PC-3 (cell line): ENCODE measurements at regions not wholly inside any gene's neighbourhood (a gene's known extent, or its start where the extent isn't known, plus 50 kb on each side); places are given as distances from the start of the nearest gene placed in this dataset.
A peak's percentile ranks its signal among the peaks of the same experiment; 100 is the strongest.

Experiments
- ATAC-seq: fragments of 200-7000 bp; cut with Tn5 transposase; 2 replicates; pipeline ENCODE4 v1.9.1; 2020; ENCODE audit warnings: mild to moderate bottlenecking, moderate library complexity
- BruUV-seq: library from RNA; stranded (reverse); fragments of 400-500 nt; replicated peaks from 2 replicates; lab custom pipeline; 2021; lab: Mats Ljungman, UMichigan
- CTCF ChIA-PET: fragments of 300-600 bp; sonication (Branson Sonifier 250); formaldehyde crosslinking; loops from one replicate; lab custom pipeline; 2022; ENCODE audit warnings: antibody characterized with exemption; lab: Charles Lee
- POLR2A ChIA-PET: fragments of 300-600 bp; sonication (Branson Sonifier 250); formaldehyde crosslinking; loops from one replicate; lab custom pipeline; 2022; ENCODE audit warnings: antibody characterized with exemption; ENCODE audit not compliant: unreplicated experiment; lab: Charles Lee
- DNase-seq: peaks from one replicate; pipeline ENCODE4 v3.0.0-alpha.2; 2015
- H2AFZ ChIP-seq: fragments of 300-600 bp; sonication (generic); 2 replicates; pipeline ENCODE4 v1.6.0; 2016; ENCODE audit warnings: antibody characterized with exemption, low read length
- H3F3A ChIP-seq: fragments of 300-600 bp; sonication (generic); one replicate; pipeline ENCODE4 v1.6.0; 2017; ENCODE audit warnings: antibody characterized with exemption, low read length, control low read depth, mild to moderate bottlenecking; ENCODE audit not compliant: unreplicated experiment
- H3K27ac ChIP-seq: fragments of 300-600 bp; sonication (generic); 2 replicates; pipeline ENCODE4 v1.5.1; 2016; ENCODE audit warnings: mild to moderate bottlenecking, low read length
- H3K27me3 ChIP-seq: fragments of 300-600 bp; sonication (generic); 2 replicates; pipeline ENCODE4 v1.6.1; 2016; ENCODE audit warnings: low read length, mixed read lengths
- H3K36me3 ChIP-seq: fragments of 300-600 bp; sonication (generic); 2 replicates; pipeline ENCODE4 v1.6.1; 2016; ENCODE audit warnings: low read depth, mixed run types, low read length, mixed read lengths
- H3K4me1 ChIP-seq: fragments of 300-600 bp; sonication (generic); 2 replicates; pipeline ENCODE4 v1.5.1; 2016; ENCODE audit warnings: low read length; ENCODE audit not compliant: insufficient read depth
- H3K4me2 ChIP-seq: fragments of 300-600 bp; sonication (generic); 2 replicates; pipeline ENCODE4 v1.6.0; 2016; ENCODE audit warnings: low read length
- H3K4me3 ChIP-seq: fragments of 300-600 bp; sonication (generic); 2 replicates; pipeline ENCODE4 v1.5.1; 2016; ENCODE audit warnings: mild to moderate bottlenecking, low read length, mixed read lengths
- H3K79me2 ChIP-seq: fragments of 300-600 bp; sonication (generic); 2 replicates; pipeline ENCODE4 v1.6.1; 2017; ENCODE audit warnings: low read length, mixed read lengths
- H3K9ac ChIP-seq: fragments of 300-600 bp; sonication (generic); 2 replicates; pipeline ENCODE4 v1.6.0; 2016; ENCODE audit warnings: mild to moderate bottlenecking, low read length
- H3K9me2 ChIP-seq: fragments of 300-600 bp; sonication (generic); replicated peaks from 2 replicates; pipeline ENCODE4 v1.6.1; 2016; ENCODE audit warnings: mixed run types, low read length, mixed read lengths
- H3K9me3 ChIP-seq: fragments of 300-600 bp; sonication (generic); 2 replicates; pipeline ENCODE4 v1.6.1; 2016; ENCODE audit warnings: low read length, mixed read lengths
- H4K20me1 ChIP-seq: fragments of 300-600 bp; sonication (generic); 2 replicates; pipeline ENCODE4 v1.6.1; 2016; ENCODE audit warnings: low read length, mixed read lengths
- EZH2 ChIP-seq: fragments of 300-600 bp; sonication (generic); IDR thresholded peaks from one replicate; pipeline ENCODE4 v1.6.1; 2017; ENCODE audit warnings: antibody characterized with exemption, mild to moderate bottlenecking, low read length; ENCODE audit not compliant: unreplicated experiment
- EZH2phosphoT487 ChIP-seq: fragments of 300-600 bp; sonication (generic); IDR thresholded peaks from 2 replicates; pipeline ENCODE4 v1.6.1; 2018; ENCODE audit warnings: mild to moderate bottlenecking, antibody characterized with exemption, low read length, borderline replicate concordance
- intact Hi-C: fragments of 100-400 bp; cut with micrococcal nuclease; formaldehyde crosslinking; loops from 2 replicates; pipeline ENCODE4 v1.9.0; 2023
- TF ChIP-seq, protein P1 (sequence below): fragments of 300-600 bp; sonication (generic); conservative IDR thresholded peaks from 2 replicates; pipeline ENCODE4 v1.5.1; 2017; ENCODE audit warnings: antibody characterized with exemption, low read depth, mild to moderate bottlenecking, low read length

DNA sequence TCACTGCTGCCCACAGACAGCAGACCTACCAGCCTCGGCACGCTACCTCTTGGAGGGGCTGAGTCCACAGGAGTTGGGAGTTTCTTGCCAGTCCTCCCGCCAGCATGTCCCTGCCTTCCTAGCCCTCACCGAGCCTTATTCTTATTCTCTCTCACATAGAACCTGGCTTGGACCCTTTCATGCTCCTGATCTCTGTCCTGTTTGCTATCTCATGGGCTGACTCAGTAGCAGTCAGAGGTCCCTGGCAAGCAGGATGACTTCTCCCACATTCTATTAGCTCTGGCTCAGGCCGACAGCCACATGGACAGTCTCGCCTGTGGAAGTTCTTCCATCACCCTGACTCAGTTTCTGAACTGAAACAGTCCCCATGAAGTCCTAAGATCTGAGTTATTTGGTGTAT, 79.5 kb upstream of the ADRA1D start:
- no peak for ATAC-seq

DNA sequence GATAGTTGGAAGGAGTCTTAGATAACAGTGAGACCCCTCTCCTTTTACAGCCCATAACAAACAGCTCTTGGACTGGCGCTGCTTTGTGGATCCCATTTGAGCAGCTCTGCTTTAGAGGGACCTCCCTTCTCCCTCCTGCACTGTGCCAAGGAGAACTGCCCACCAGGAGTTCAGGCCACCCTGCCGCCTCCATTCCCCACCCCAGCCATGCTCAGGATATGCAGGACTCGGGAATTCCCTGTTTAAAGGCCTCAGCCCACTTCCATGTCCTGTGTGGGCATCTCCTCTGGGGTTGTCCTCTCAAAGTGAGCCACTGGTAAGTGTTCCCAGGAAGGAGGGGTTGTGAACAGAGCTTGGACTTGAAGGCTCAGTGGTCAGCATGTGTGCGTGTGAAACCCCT, 78.9 kb upstream of the ADRA1D start:
- TF ChIP-seq, protein P1, sequence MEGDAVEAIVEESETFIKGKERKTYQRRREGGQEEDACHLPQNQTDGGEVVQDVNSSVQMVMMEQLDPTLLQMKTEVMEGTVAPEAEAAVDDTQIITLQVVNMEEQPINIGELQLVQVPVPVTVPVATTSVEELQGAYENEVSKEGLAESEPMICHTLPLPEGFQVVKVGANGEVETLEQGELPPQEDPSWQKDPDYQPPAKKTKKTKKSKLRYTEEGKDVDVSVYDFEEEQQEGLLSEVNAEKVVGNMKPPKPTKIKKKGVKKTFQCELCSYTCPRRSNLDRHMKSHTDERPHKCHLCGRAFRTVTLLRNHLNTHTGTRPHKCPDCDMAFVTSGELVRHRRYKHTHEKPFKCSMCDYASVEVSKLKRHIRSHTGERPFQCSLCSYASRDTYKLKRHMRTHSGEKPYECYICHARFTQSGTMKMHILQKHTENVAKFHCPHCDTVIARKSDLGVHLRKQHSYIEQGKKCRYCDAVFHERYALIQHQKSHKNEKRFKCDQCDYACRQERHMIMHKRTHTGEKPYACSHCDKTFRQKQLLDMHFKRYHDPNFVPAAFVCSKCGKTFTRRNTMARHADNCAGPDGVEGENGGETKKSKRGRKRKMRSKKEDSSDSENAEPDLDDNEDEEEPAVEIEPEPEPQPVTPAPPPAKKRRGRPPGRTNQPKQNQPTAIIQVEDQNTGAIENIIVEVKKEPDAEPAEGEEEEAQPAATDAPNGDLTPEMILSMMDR = no peak
- TF ChIP-seq EZH2phosphoT487 = no peak
- TF ChIP-seq EZH2 = no peak
- Histone ChIP-seq H3K9me2 (no peaks in the 10 kb centered on the region), H3K4me2 (no peak overlapping the region), H3F3A (no peaks in the 10 kb centered on the region), H3K27me3 (no peaks in the 10 kb centered on the region), H3K4me1 (peaks cover 10% of the 10 kb centered on the region; the same call in 1 of the 2 replicates), H3K36me3 (no peaks in the 10 kb centered on the region), H2AFZ (no peak overlapping the region), H3K4me3 (no peak overlapping the region), H3K27ac (no peak overlapping the region), H4K20me1 (no peaks in the 10 kb centered on the region), H3K79me2 (no peaks in the 10 kb centered on the region), H3K9me3 (no peaks in the 10 kb centered on the region), H3K9ac (no peak overlapping the region)
- no TSS peak for BruUV-seq
- POLR2A ChIA-PET = no interaction called here
- intact Hi-C loops = no loop called here
- DNase-seq (no peak), ATAC-seq (no peak)
- CTCF ChIA-PET = no interaction called here

More for the DNA sequence above, 79.5 kb upstream of the ADRA1D start:
- Histone ChIP-seq H3K9me3 (no peaks in the 10 kb centered on the region), H2AFZ (no peak overlapping the region), H3K4me3 (no peak overlapping the region), H3K36me3 (no peaks in the 10 kb centered on the region), H3K9me2 (no peaks in the 10 kb centered on the region), H3K27ac (no peak overlapping the region), H4K20me1 (no peaks in the 10 kb centered on the region), H3K4me2 (no peak overlapping the region), H3K79me2 (no peaks in the 10 kb centered on the region), H3K4me1 (peaks cover 10% of the 10 kb centered on the region; the same call in 1 of the 2 replicates), H3K9ac (no peak overlapping the region), H3K27me3 (no peaks in the 10 kb centered on the region), H3F3A (no peaks in the 10 kb centered on the region)
- intact Hi-C loops = no loop called here
- no peak for DNase-seq
- no TSS peak for BruUV-seq
- TF ChIP-seq, protein P1 = no peak
- POLR2A ChIA-PET = no interaction called here
- CTCF ChIA-PET = no interaction called here

DNA sequence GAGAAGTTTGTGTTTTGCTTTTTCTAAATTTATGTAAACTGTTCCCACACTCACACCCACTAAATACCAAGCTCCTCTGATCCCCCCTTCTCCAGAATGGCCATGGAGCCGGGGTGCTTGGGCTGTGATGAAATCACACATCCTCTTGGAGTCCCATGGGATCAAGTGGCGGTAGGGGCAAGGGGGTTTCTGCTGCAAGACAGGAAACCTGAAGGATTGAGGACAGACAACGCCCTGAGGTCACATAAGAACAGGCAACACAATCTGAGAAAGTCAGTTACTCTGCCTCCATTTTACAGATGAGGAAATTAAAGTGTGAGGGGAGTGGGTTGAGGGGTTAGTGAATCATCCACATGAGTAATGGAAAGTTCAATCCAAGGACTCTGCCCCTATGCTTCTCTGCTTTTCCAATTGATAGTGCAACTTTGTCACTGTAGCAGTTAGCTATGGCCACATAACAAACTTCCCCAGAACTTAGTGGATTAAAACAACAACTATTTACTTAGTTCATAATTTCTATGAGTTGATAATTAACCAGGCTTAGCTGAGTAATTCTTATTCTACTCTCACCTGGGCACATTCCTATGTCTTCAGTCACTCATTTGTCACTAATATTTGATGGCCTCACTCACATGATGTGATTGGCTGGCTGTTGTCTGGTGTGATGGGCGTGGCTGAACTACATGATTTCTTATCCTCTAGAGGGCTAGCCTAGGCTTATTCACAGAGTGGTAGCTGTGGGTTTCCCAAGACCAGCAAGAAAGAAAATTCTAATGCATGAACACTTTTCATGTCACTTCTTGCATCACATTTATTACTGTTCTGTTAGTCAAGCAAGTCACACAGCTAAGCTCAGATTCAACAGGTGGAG, 77.3 kb upstream of the ADRA1D start:
- Histone ChIP-seq H3K4me1 (peaks cover 10% of the 10 kb centered on the region; the same call in 1 of the 2 replicates), H3K36me3 (no peaks in the 10 kb centered on the region), H3F3A (no peaks in the 10 kb centered on the region), H3K79me2 (no peaks in the 10 kb centered on the region), H3K4me2 (no peak overlapping the region), H3K9me2 (no peaks in the 10 kb centered on the region), H3K9me3 (no peaks in the 10 kb centered on the region), H3K27me3 (no peaks in the 10 kb centered on the region), H2AFZ (no peak overlapping the region), H4K20me1 (no peaks in the 10 kb centered on the region), H3K27ac (no peak overlapping the region), H3K4me3 (no peak overlapping the region), H3K9ac (no peak overlapping the region)
- no TSS peak for BruUV-seq
- ATAC-seq (no peak), DNase-seq (peak; percentile 62)
- ChIA-PET POLR2A (no interaction called here), CTCF (no interaction called here)
- no peak for TF ChIP-seq EZH2phosphoT487
- TF ChIP-seq EZH2 = no peak
- TF ChIP-seq, protein P1 = no peak
- intact Hi-C loops = no loop called here
